ENCODE measurements at regions not wholly inside any gene's neighbourhood (a gene's known extent, or its start where the extent isn't known, plus 50 kb on each side); places are given as distances from the start of the nearest gene placed in this dataset.

DNA sequence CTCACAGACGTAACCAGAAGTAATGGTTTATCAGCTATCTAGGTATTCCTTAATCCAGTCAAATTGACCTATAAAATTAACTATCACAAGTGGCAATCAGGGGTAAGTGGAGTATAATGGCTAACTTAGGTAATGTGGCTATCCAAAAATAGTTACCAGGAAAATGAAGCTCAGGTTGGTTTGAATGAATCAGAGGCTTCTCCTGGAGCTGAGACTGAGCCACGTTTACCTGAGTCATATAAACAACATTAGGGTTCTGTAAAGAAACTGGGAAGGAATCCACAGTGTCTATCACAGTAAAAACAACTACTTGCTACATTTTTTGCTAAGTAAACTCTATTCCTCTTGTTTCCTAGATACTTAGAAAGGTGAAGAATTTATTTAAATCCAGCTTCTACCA, 236.0 kb upstream of the SPHKAP start:
- no peak overlapping the region for H3K27ac ChIP-seq
- H3K4me1 ChIP-seq = no peaks in the 10 kb centered on the region
- no peaks in the 10 kb centered on the region for H3K9me3 ChIP-seq
- 48 to 54% (median 50%) methylated on average over 2 of the region's 2 CpGs for WGBS, 3 donors
- no peaks in the 10 kb centered on the region for H3K36me3 ChIP-seq (ENCODE audit: insufficient read depth in 1 of 2, low read depth in 1 of 2)
- TF ChIP-seq, protein P1, sequence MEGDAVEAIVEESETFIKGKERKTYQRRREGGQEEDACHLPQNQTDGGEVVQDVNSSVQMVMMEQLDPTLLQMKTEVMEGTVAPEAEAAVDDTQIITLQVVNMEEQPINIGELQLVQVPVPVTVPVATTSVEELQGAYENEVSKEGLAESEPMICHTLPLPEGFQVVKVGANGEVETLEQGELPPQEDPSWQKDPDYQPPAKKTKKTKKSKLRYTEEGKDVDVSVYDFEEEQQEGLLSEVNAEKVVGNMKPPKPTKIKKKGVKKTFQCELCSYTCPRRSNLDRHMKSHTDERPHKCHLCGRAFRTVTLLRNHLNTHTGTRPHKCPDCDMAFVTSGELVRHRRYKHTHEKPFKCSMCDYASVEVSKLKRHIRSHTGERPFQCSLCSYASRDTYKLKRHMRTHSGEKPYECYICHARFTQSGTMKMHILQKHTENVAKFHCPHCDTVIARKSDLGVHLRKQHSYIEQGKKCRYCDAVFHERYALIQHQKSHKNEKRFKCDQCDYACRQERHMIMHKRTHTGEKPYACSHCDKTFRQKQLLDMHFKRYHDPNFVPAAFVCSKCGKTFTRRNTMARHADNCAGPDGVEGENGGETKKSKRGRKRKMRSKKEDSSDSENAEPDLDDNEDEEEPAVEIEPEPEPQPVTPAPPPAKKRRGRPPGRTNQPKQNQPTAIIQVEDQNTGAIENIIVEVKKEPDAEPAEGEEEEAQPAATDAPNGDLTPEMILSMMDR (IDR thresholded peaks at IDR 0.05) = no peak
- H3K4me3 ChIP-seq = no peak overlapping the region
- intact Hi-C loops (cut with DNase I) = no loop called here
- ATAC-seq (no peak), DNase-seq (no peak)
- no peaks in the 10 kb centered on the region for H3K27me3 ChIP-seq (ENCODE audit: insufficient read depth in 3 of 3, low read length in 2 of 3)

DNA sequence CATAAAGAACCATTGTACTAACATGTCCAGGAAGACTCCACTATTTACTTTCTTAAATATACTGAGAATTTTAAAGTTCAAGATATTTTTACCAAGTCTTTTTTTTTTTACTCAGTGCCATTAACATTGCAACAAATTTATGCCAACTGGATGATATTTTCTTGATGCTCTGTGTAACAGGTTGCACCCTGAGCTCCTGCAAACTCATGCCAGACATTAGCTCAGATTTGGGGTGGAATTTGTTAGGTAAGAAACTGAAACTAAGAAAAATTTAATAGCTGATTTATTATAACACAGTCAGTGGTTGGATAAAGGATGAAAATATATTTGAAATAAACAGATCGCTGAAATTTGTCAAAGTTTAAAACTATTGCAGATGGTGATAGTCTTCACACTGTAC, 228.6 kb upstream of the SPHKAP start:
- Histone ChIP-seq H3K27ac (no peak overlapping the region), H3K9me3 (no peaks in the 10 kb centered on the region), H3K36me3 (ENCODE audit: insufficient read depth in 1 of 2, low read depth in 1 of 2) (no peaks in the 10 kb centered on the region), H3K4me3 (no peak overlapping the region), H3K4me1 (no peaks in the 10 kb centered on the region), H3K27me3 (ENCODE audit: insufficient read depth in 3 of 3, low read length in 2 of 3) (no peaks in the 10 kb centered on the region)
- WGBS, 3 donors = 95 to 100% (median 98%) methylated on average over 1 of the region's 1 CpG
- intact Hi-C loops (cut with DNase I) = no loop called here
- DNase-seq (no peak), ATAC-seq (no peak)
- TF ChIP-seq, protein P1 (IDR thresholded peaks at IDR 0.05) = no peak

DNA sequence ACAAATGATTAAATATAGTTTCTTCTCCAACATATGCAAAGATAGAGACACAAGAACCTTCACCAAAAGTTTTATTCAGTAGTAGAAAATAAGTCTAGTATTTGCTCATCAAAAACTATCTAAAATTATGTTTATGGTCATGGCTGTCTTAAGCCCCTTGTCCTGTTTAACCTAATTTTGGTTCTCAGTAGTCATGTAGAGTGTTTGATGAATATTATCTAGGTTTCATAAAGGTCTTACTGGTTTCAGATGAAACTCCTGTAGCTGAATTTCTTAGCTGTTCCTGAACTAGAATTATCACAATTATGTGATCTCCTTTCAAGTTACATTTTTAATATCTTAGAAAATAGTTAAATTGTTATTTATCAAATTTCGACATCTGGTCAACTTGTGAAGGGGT, 228.0 kb upstream of the SPHKAP start:
- H3K4me1 ChIP-seq = no peaks in the 10 kb centered on the region
- intact Hi-C loops (cut with DNase I) = no loop called here
- no peak for DNase-seq
- no peak for ATAC-seq
- WGBS, 3 donors = 75 to 85% (median 76%) methylated on average over 1 of the region's 1 CpG
- H3K27me3 ChIP-seq (ENCODE audit: insufficient read depth in 3 of 3, low read length in 2 of 3) = no peaks in the 10 kb centered on the region
- TF ChIP-seq, protein P1 (IDR thresholded peaks at IDR 0.05) = no peak
- no peak overlapping the region for H3K4me3 ChIP-seq
- H3K27ac ChIP-seq = no peak overlapping the region
- no peaks in the 10 kb centered on the region for H3K36me3 ChIP-seq (ENCODE audit: insufficient read depth in 1 of 2, low read depth in 1 of 2)
- H3K9me3 ChIP-seq = no peaks in the 10 kb centered on the region

DNA sequence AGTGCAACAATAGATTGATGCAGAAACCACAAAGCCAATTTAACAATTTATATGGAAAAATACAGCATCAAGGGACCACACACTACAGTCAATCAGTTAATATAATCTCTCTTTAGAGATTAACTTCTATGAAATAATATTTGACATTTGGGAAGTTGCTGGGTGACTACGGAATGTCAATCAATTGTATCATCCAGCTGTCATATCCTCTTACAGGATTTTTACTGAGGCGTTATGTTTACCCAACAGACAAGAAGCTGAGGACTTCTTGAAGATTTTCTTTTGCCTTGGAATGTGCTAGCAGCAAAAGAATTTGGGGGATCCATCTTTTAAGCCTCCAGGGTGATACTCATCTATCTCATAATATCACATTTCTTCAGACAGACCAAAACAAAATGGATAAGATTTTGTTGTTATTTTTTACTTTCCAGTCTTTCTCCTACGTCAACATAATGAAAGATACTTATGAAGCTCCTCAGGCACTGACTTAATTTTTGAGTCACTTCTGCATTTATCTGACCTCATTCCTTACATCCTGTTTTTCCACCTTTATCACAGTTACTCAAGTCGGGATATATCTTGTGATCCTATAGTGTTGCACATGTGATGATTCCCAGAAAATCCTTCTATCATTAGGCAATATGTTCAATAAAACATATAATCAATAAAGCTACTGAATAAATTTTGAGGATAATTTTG, 227.2 kb upstream of the SPHKAP start:
- no peak for DNase-seq
- ATAC-seq = no peak
- intact Hi-C loops (cut with DNase I) = no loop called here
- H3K27me3 ChIP-seq (ENCODE audit: insufficient read depth in 3 of 3, low read length in 2 of 3) = no peaks in the 10 kb centered on the region
- WGBS, 3 donors = 81 to 90% (median 85%) methylated on average over 4 of the region's 4 CpGs
- no peaks in the 10 kb centered on the region for H3K9me3 ChIP-seq
- H3K4me1 ChIP-seq = no peaks in the 10 kb centered on the region
- TF ChIP-seq, protein P1 (IDR thresholded peaks at IDR 0.05) = no peak
- H3K4me3 ChIP-seq = no peak overlapping the region
- no peak overlapping the region for H3K27ac ChIP-seq
- H3K36me3 ChIP-seq (ENCODE audit: insufficient read depth in 1 of 2, low read depth in 1 of 2) = no peaks in the 10 kb centered on the region

DNA sequence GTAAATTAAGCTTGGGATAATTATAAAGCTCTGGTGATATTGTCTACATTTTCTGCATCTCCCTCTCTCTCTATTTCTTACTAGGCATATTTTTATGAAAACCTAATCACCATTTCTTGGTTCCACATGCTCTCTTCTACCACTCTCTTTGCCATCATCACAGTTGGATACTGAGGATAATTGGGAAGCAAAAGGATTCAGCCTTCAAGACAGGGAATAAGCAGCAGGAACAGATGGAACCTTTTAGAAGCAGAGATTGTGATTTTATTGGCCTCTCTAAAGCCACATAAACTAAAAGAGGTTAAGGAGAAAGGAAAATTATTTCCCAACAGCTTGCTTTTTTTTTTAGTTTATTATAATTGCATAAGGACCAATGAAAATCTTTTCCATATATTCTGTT, 226.3 kb upstream of the SPHKAP start:
- Histone ChIP-seq H3K27ac (no peak overlapping the region), H3K4me1 (no peaks in the 10 kb centered on the region), H3K9me3 (no peaks in the 10 kb centered on the region), H3K27me3 (ENCODE audit: insufficient read depth in 3 of 3, low read length in 2 of 3) (no peaks in the 10 kb centered on the region), H3K4me3 (no peak overlapping the region), H3K36me3 (ENCODE audit: insufficient read depth in 1 of 2, low read depth in 1 of 2) (no peaks in the 10 kb centered on the region)
- TF ChIP-seq, protein P1 (IDR thresholded peaks at IDR 0.05) = no peak
- no peak for DNase-seq
- intact Hi-C loops (cut with DNase I) = no loop called here
- no peak for ATAC-seq

Data from psoas muscle (tissue), 7 donors.